HG03575 (cell line): ENCODE measurements at regions not wholly inside any gene's neighbourhood (a gene's known extent, or its start where the extent isn't known, plus 50 kb on each side); places are given as distances from the start of the nearest gene placed in this dataset.

Source experiments
- ATAC-seq: cut with Tn5 transposase; IDR thresholded peaks from one replicate; pipeline ENCODE4 v1.9.1; 2021; ENCODE audit not compliant: unreplicated experiment, insufficient number of reproducible peaks, low FRiP score; ENCODE audit errors: extremely low read depth

DNA sequence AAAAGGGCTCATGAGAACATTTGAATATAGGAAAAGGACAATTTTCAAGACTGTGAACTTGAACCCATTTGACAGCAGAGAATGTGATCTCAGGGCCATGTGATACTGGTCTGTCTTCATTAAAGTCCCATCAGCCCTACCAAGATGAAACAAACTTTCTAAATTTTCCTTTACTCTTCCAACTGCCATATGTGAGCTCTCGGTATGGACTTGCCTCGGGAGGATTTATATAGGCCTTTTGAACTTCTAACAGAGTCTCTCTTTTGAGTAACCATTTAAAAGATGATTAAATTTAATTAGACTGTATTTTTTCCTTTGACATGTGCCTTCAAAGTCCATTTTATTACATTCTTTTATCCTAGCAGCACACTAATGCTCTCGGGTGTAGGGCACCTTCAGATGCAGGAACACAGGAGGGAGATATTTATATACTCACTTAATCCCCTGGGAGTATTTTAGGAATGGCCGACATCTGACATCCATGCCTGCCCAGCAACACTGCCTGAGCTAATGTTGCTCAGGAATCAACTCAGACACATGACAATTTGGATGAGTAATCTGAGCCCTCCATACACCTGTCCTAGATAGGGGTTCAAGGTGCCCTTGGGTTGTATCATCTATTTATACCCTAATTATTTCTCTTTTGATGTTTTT, 155.0 kb downstream of the SLC7A11 start:
- ATAC-seq, result no peak

GRCh38 chr4:138086611-138087041, 155.5 kb downstream of the SLC7A11 start:
- ATAC-seq, result no peak

DNA sequence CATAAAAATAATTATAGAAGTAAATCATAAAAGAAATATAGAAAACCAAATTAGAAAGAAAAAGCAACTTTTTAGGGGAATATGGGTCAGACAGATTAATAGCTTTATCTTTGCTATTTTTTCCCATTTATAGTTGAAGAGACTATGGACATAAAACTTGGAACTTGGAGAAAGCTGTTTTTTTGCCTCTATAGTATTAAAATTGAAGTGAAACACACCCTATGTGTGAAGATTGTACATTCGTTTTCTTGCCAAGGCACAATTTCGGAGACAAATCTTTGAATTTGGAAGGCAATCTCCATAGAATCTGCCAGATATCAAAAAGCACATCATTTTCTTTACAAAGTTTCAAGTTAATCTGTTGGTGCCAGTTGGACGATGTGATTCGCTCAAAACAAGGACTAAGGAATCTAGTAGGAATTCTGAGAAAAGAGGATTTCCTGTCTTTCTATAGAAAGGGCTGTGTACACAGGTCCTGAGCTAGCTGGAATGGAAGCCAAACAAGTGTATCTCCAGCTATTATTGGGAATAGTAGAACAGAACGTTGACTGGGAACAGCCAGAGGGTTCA, 156.3 kb downstream of the SLC7A11 start:
- ATAC-seq, result no peak

DNA sequence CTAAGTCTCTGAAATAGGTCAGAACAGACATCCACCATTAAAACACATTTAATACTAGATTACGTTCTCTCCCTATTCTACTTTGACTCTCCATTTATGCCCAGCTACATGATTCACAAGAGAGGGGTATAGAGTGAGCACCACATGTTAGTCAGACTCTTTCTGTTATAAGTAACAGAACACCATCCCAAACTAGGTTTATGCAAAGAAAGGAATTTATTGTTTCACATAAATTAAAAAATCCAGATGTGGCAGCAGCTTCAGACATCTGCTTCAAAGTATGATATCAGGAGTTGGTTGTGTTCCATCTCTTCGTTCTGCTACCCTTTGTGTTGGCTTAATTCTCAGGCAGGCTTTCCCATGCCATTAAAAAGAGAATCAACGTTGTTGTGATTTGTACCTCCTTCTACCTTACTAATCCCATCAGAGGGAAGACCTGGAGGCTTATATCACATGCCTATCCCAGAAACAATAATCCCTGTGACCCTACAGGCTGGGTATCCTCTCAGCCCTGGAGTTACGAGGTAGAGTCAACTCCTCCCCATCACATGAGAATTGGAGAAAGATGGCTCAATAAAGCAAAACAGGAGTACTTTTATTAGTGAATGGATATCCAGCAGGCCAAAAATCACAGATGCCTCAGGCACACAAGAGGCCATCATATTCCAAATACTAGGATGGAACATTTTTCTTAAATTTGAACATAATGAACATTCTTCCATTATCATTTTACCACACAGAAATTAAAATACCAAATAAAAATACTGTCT, 163.2 kb downstream of the SLC7A11 start:
- ATAC-seq, result no peak

- ATAC-seq, result no peak
Observed at GRCh38 chr4:138078253-138078652, 163.9 kb downstream of the SLC7A11 start.

DNA sequence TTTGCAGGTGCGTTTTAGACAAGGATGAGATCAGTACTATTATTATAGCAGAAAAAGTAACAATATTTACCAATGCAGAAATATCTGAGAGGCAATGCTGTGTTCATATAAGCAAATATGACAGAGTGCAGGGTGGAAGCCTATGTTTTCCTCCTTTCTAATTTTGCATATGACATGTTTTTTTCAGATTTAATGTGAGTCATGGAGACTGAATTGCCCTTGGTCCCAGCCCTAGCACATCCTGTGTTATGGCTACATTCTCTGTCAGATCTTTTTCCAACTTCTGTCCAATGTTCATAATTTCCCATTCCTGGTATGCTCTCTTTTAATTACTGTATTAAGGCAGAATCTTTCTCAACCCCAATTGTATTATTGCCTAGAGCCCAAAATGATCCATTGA, 165.6 kb downstream of the SLC7A11 start:
- ATAC-seq, result no peak

- no peak for ATAC-seq
Observed at GRCh38 chr4:138070816-138071215, 171.3 kb downstream of the SLC7A11 start.

- no peak for ATAC-seq
Observed at GRCh38 chr4:138063581-138063980, 178.6 kb downstream of the SLC7A11 start.

DNA sequence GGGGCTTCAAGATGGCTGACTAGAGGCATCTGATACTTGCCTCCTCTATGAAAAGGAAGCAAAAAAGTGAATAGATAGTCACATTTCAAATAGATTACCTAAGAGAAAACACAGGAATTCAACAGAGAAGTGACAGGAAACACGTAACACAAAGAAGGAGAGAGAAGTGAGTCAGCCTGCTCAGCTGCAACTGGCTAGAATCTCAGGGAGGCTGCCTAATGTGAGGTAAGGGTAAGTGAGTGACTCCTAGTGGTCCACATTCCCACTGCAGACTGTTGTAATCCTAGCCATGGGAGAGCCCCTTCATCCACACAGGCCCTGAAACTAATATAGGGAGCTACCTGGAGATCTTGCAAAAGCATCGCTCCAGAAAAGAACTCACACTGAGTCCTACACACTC, 179.2 kb downstream of the SLC7A11 start:
- no peak for ATAC-seq

- no peak for ATAC-seq
Observed at GRCh38 chr4:138056541-138056940, 185.6 kb downstream of the SLC7A11 start.

GRCh38 chr4:138055890-138056289, 186.3 kb downstream of the SLC7A11 start:
- ATAC-seq, result no peak

DNA sequence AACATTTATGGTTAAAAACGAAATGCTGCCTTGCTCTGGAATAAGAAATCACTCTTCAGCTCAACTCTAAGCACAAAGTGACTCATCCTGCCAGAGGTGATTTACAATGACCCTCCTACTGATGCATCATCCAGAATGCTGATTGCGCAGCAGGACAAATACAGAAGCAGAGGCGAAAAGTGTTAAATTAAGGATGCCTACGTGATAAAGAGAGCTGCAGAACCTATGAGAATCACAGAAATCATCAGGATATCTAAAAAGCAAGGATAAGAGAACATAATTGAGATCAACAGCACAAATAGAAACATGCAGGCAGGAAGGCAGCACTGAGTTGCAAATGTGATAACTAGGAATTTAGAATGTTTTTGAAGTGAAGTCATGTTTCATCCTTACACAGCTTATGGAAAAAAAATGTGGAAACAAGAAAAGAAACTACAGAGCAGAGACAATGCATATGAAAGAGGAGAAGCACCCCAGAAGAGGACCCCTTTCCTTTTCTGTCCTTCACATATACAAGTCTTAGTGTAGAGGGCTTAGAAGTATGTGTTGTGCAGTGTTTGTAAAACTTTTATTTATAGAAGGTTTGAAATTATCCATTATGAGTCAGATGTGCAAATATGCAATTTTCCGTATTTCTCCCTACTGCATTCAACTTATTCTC, 188.4 kb downstream of the SLC7A11 start:
- no peak for ATAC-seq

- no peak for ATAC-seq
Observed at GRCh38 chr4:138052806-138053632, 189.1 kb downstream of the SLC7A11 start.

GRCh38 chr4:138051157-138051556, 191.0 kb downstream of the SLC7A11 start:
- no peak for ATAC-seq

DNA sequence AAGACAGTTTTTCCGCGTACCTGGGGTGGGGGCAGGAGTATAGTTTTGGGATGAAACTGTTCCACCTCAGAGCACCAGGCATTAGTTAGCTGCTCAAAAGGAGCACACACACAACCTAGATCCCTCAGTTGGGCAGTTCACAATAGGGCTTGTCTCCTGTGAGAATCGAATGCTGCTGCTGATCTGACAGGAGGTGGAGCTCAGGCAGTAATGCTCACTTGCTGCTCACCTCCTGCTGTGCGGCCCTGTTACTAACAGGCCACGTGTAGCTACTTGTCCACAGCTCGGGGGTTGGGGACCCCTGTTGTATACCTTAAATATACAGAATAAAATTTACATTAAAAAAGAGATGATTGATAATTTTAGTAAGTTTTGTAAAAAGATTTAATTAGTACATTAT, 191.5 kb downstream of the SLC7A11 start:
- no peak for ATAC-seq

- no peak for ATAC-seq
Observed at GRCh38 chr4:138049355-138049754, 192.8 kb downstream of the SLC7A11 start.

DNA sequence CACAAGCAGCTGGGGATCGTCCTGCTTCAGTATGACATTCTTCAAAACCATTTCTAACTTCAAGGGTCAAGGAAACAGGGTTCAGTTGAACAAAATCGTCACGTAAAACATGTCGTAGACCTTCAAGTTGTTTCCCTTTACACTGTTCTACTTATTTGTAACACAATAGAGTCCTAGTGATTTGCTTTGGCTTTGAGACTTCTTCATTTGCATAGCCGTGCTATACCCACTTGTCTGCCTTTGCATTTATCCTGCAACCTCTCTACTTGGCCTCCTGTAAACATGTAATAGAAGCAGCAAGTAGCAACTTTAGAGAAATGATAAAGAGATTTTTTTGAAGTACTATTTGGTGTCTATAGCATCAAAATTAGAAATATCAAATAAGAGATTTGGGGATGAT, 194.9 kb downstream of the SLC7A11 start:
- ATAC-seq, result no peak

DNA sequence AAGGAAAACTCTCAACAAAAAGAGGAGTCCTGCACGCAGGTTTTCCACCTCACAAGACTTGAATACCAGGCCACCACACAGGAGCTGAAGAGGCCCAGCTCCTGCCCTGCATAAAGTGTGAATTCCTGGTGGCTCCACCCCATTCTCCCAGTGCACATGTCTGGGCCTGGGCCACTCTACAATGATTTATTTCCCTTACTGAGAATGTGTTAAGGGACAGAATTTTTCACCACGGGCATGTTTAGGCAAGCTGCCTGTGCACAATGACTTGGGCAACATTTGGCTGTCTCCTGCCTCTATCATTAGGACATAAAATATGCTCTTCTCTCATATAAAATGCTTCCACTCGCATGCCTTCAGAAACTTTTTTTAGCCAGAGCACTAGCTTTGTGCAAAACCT, 197.1 kb downstream of the SLC7A11 start:
- no peak for ATAC-seq

DNA sequence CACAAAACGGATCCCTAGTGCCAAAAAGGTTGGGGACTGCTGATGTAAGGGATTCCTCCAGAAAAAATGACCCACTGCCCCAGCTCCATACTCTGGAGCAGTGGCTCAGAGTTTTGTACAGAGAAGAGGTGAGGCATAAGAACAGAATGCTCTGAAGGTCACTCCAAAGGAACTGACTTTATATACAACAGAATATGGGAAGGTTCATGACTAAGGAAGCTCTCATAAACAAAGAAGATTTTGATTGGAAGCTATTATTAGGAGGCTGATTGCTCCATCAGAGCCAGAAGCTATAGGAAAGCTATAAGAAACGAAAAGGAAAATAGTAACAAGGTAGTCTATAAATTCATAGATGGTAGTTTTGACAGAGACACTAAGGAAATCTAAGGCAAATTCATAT, 203.1 kb downstream of the SLC7A11 start:
- ATAC-seq, result no peak
